ENCODE measurements at regions not wholly inside any gene's neighbourhood (a gene's known extent, or its start where the extent isn't known, plus 50 kb on each side); places are given as distances from the start of the nearest gene placed in this dataset.

DNA sequence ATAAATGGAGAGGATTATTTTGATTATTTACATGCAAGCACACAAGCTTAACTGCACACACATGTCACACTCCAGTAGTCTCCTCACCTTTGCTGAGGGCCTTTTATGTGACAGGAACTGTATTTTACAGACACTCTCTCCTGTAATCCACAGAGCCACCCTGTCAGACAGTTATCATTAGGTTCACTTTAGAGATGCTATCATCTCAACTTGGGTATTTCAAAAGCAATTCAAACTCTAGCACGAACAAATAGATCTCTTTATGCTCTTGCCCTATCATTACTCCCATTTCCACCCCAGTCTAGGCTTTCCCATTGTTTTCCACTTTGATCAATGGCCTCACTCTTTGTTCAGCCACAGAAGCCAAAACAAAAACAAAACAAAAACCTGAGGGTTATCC, 281.2 kb upstream of the EPHA4 start:
- no peaks in the 10 kb centered on the region for H3K79me2 ChIP-seq (ENCODE audit: insufficient read depth, low read length)
- no peaks in the 10 kb centered on the region for H3K9me2 ChIP-seq (replicated peaks; ENCODE audit: insufficient read depth, low read length)
- no peaks in the 10 kb centered on the region for H4K20me1 ChIP-seq (ENCODE audit: low read depth, low read length)
- H3K4me2 ChIP-seq (ENCODE audit: low read depth, low read length, poor library complexity, severe bottlenecking) = no peak overlapping the region
- H3K27me3 ChIP-seq (ENCODE audit: low read length) = no peaks in the 10 kb centered on the region
- no peaks in the 10 kb centered on the region for H3K36me3 ChIP-seq (ENCODE audit: low read length)
- H3K9me3 ChIP-seq (ENCODE audit: insufficient read depth, low read length) = no peaks in the 10 kb centered on the region
- H3K27ac ChIP-seq (ENCODE audit: low read depth, low read length) = no peak overlapping the region
- no peaks in the 10 kb centered on the region for H3F3A ChIP-seq (ENCODE audit: insufficient read depth)
- no peak for TF ChIP-seq CTCF (IDR thresholded peaks at IDR 0.05; ENCODE audit: insufficient read depth, low read length, poor library complexity, severe bottlenecking)
- TF ChIP-seq EZH2phosphoT487 (conservative IDR thresholded peaks at IDR 0.05; ENCODE audit: low read length) = no peak
- H3K4me3 ChIP-seq (ENCODE audit: insufficient read depth, low read length, poor library complexity, severe bottlenecking) = no peak overlapping the region
- H2AFZ ChIP-seq (ENCODE audit: low read depth, low read length, severe bottlenecking) = no peak overlapping the region
- no peak overlapping the region for H3K9ac ChIP-seq (ENCODE audit: low read length)

- no peaks in the 10 kb centered on the region for H3K27me3 ChIP-seq (ENCODE audit: low read length)
- H3K9me3 ChIP-seq (ENCODE audit: insufficient read depth, low read length) = no peaks in the 10 kb centered on the region
- no peaks in the 10 kb centered on the region for H3K79me2 ChIP-seq (ENCODE audit: insufficient read depth, low read length)
- H3K27ac ChIP-seq (ENCODE audit: low read depth, low read length) = no peak overlapping the region
- no peak overlapping the region for H3K9ac ChIP-seq (ENCODE audit: low read length)
- no peaks in the 10 kb centered on the region for H3K9me2 ChIP-seq (replicated peaks; ENCODE audit: insufficient read depth, low read length)
- H3F3A ChIP-seq (ENCODE audit: insufficient read depth) = no peaks in the 10 kb centered on the region
- H3K36me3 ChIP-seq (ENCODE audit: low read length) = no peaks in the 10 kb centered on the region
- no peaks in the 10 kb centered on the region for H4K20me1 ChIP-seq (ENCODE audit: low read depth, low read length)
- no peak overlapping the region for H2AFZ ChIP-seq (ENCODE audit: low read depth, low read length, severe bottlenecking)
- no peak overlapping the region for H3K4me2 ChIP-seq (ENCODE audit: low read depth, low read length, poor library complexity, severe bottlenecking)
- H3K4me3 ChIP-seq (ENCODE audit: insufficient read depth, low read length, poor library complexity, severe bottlenecking) = no peak overlapping the region
- TF ChIP-seq CTCF (IDR thresholded peaks at IDR 0.05; ENCODE audit: insufficient read depth, low read length, poor library complexity, severe bottlenecking) (no peak), EZH2phosphoT487 (conservative IDR thresholded peaks at IDR 0.05; ENCODE audit: low read length) (no peak)
Observed at GRCh38 chr2:221851531-221852045, 279.5 kb upstream of the EPHA4 start.

DNA sequence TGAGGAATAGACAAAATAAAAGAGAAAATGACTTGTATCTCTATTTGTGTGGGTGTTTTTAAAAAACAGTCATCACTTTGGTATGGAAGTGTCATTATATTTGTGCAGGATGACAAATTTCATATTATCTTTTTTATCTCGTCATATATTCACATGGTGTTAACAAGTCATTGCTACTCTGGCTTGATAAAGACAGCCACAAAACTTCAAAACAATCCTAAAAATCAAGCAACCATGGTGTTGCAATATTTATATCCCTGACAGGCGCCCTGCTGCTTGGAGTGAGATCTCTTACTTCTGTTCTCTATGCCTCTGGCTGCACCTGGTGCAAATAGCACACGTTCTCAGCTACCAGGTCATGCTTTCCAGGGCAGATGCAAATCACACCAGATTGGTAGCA, 278.0 kb upstream of the EPHA4 start:
- Histone ChIP-seq H3K4me2 (ENCODE audit: low read depth, low read length, poor library complexity, severe bottlenecking) (no peak overlapping the region), H3F3A (ENCODE audit: insufficient read depth) (no peaks in the 10 kb centered on the region), H3K9me3 (ENCODE audit: insufficient read depth, low read length) (no peaks in the 10 kb centered on the region), H3K27ac (ENCODE audit: low read depth, low read length) (no peak overlapping the region), H3K27me3 (ENCODE audit: low read length) (no peaks in the 10 kb centered on the region), H3K4me3 (ENCODE audit: insufficient read depth, low read length, poor library complexity, severe bottlenecking) (no peak overlapping the region), H3K9ac (ENCODE audit: low read length) (no peak overlapping the region), H4K20me1 (ENCODE audit: low read depth, low read length) (no peaks in the 10 kb centered on the region), H3K9me2 (replicated peaks; ENCODE audit: insufficient read depth, low read length) (no peaks in the 10 kb centered on the region), H2AFZ (ENCODE audit: low read depth, low read length, severe bottlenecking) (no peak overlapping the region), H3K36me3 (ENCODE audit: low read length) (no peaks in the 10 kb centered on the region), H3K79me2 (ENCODE audit: insufficient read depth, low read length) (no peaks in the 10 kb centered on the region)
- TF ChIP-seq EZH2phosphoT487 (conservative IDR thresholded peaks at IDR 0.05; ENCODE audit: low read length) (no peak), CTCF (IDR thresholded peaks at IDR 0.05; ENCODE audit: insufficient read depth, low read length, poor library complexity, severe bottlenecking) (no peak)
